ENCODE measurements at regions not wholly inside any gene's neighbourhood (a gene's known extent, or its start where the extent isn't known, plus 50 kb on each side); places are given as distances from the start of the nearest gene placed in this dataset.

DNA sequence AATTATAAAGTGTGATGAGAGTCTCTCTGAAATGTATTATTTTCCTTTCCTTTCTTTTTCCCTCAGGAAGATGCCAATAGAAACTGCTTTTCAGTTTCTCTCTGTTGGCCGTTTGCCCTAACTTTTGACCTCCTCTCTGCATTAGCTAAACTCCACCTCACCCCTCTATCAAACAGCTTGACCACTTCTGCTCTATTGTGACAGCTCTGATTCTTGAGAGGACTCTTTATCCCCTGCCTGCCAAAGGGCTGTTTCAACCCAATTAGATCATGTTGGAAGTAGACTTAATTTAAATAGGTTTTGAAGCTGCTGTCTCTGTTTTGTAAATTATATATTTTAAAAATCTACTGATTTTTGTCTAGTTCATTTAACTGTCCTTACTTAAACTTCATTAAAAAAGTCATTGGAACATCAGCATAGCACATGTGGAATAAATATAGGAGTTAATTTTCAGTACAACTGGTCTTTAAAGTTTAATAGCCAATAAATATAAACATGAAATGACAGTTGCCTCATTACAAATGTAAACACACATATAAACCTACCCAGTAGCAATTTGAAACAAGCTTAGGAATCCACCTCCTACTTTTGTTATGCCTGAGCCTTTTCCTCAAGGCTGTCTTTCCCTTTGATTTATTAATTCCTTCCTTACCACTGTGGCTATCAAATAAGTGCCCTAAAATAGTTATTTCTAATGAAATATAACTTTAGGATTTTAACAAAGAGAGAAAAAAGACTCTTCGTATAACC is 152.0 kb downstream of the CHRM3 start:
- DNase-seq (ENCODE audit: low read depth in 2 of 3, low spot score in 2 of 3), result no peak

DNA sequence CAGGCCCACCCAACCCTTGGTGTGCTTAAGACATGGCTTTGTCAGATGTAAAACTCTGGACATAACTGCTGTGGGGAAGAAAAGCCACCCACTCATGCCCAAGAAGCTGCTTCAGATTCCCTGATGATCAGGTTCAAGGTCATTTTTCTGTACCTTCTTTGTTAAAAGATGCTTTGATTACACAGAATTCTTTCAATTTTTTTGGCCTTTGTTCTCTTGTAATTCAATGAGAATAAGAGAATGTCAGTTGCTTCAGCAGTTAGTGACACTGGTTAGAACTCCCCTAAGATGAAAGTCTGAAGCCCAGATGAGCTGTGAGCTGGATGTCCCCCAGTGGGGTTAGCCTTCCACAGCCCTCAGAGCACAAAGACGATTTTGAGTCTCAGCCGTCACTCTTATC is 152.7 kb downstream of the CHRM3 start:
- DNase-seq (ENCODE audit: low read depth in 2 of 3, low spot score in 2 of 3), result no peak

DNA sequence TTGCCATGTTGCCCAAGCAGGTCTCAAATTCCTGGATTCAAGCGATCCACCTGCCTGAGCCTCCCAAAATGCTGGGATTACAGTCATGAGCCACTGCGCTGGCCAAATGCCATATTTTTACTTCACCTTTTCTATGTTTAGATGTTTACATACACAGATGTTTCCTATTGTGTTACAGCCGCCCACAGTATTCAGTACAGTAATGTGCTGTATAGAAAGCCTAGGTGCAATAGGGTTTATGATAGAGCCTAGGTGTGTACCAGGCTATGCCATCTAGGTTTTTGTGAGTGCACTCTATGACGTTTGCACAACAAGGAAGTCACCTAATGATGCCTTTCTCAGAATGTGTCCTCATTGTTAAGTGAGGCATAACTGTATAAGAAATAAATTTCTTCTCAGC is 153.4 kb downstream of the CHRM3 start:
- peak in 2 of 3 donors; percentile 30 to 68 for DNase-seq (ENCODE audit: low read depth in 2 of 3, low spot score in 2 of 3)

DNA sequence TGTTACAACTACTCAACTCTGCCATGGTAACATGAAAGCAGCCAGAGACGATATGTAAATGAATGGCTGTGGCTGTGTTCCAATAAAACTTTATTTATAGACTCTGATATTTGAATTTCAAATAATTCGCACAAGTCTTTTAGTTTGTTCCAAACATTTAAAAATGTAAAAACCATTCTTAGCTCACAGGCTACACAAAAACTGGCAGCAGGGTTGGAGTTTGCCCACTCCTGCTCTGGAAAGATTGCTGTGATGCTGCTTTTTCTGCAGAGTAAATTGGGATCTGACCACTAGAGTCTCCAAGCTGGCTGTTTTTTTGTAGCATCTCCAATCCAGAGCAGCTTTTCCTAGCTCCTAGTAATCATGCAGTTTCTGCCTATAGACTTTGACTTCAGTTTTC is 157.5 kb downstream of the CHRM3 start:
- no peak for DNase-seq (ENCODE audit: low read depth in 2 of 3, low spot score in 2 of 3)

DNA sequence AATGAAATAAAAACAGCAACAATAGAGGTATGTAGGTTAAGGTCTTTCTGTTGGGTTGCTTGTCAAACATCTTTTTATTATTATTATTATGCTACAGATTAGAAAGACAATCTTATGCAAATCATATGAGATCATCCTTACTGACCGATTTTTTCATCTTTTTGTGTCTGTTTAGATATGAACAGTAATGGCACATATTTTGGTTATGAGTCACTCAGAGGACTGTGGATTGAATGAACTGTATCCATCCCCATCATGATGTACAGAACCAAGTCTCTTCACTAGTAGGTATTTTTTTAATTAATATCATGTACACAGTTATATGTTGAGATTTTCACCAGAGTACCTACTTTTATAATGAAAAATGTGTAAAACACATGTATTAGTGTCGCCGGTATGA is 159.1 kb downstream of the CHRM3 start:
- DNase-seq (ENCODE audit: low read depth in 2 of 3, low spot score in 2 of 3), result no peak

DNA sequence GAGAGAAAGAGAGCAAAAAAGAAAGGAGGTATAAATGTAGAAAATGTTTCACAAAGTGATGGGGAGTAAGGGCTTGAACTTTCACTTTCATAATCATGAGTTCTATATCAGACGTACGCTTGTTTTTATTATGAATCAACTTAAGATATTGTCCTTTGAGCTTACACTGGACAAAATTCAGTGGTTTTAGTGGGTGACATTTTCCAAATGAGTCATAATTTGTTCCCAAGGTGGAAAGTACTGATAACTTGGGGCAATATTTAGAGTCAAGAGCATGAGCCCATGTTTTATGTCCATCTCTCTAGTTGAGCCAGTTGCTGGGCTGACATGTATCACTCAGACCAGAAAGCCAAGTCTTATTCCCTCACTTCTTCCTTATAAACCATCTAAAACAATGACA is 161.6 kb downstream of the CHRM3 start:
- peak in 2 of 3 donors; percentile 73 to 84 for DNase-seq (ENCODE audit: low read depth in 2 of 3, low spot score in 2 of 3)

DNA sequence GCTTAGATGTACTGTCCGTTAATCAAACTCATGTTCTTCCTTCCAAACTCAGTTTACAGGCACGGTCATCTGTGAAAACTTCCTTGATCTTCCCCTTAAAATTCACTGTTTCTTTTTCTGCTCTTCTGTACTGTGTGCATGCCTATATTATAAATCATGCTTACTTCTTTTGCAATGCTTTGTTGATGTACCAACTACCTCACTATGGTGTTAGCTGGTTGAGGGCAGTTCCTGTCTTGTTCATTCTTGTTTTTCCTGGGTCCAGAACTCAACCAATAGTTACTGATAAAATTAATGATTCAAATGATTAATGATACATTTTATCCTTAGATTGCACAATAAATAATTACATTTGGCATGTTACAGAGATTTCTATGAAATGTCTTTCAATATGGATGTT is 163.8 kb downstream of the CHRM3 start:
- DNase-seq (ENCODE audit: low read depth in 2 of 3, low spot score in 2 of 3), result no peak

DNA sequence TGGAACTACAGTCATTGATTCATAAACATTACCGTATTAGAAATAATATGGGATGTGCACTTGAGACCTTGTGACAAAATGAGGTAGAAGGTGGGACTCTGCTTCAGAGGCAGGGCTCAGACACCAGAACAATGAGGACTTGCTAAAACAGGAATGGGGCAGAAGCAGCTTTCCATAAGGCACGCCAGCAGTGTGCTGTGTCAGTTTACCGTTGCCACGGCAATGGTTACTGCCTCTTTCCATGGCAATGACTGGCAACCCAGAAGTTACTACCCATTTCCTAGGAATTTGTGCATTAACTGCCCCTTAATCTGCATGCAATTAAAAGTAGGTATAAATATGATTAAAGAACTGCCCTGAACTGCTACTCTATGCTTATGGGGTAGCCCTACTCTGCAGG is 169.0 kb downstream of the CHRM3 start:
- no peak for DNase-seq (ENCODE audit: low read depth in 2 of 3, low spot score in 2 of 3)

DNA sequence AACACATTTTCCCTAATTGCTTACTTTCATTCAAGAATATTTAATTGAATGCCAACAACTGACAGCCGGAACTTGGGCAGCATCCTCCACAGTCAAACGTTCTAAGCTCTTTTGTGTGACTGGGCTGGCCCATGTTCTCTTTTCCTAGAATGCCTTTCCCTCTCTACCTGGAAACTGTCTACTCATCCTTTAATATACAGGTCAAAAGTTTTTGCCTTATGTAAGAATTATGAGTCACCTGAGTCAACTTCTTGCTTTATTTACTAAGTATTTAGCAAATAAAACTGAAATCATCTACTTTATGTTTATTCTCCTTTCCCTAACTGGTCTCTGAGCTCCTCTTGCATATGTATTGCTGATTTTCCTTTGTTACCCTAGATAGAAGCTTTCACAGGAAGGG is 172.2 kb downstream of the CHRM3 start:
- no peak for DNase-seq (ENCODE audit: low read depth in 2 of 3, low spot score in 2 of 3)

DNA sequence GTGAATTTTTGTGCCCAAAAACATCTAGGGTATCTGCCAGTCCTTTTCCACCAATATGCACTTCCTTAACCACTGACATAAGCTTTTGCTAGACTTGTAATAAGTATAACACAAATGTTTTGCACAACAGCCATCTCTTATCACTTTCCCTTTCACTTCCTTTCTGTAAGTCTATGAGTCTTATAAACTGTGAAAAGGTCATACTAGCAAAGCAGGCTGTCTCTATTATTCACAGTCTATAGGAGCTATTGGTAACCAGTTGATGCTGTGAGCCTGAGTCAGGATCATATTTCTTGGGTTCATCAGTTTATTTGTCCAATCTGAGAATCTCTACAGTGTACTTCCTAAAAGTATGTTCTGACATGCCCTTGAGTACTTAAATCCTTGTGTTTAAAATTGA is 172.6 kb downstream of the CHRM3 start:
- peak in 1 of 3 donors; percentile 41 for DNase-seq (ENCODE audit: low read depth in 2 of 3, low spot score in 2 of 3)

DNA sequence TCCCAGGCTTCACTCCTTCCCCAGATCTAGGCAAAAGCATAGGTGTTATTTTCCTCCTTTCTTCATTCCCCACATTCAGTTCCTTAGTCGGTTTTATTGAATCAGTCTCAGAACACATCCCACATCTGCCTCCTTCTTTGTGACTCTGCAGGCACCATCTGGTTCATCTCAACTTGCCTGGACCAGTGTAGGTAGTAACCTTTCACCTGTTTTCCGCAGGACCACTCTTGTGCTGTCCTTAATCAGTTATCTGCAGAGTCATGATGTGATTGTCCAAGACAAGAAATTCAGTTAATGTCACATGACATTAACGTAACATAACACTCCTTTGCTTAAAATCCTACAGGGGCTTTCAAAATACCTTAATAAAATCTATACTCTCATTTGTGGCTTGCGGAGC is 174.6 kb downstream of the CHRM3 start:
- no peak for DNase-seq (ENCODE audit: low read depth in 2 of 3, low spot score in 2 of 3)

DNA sequence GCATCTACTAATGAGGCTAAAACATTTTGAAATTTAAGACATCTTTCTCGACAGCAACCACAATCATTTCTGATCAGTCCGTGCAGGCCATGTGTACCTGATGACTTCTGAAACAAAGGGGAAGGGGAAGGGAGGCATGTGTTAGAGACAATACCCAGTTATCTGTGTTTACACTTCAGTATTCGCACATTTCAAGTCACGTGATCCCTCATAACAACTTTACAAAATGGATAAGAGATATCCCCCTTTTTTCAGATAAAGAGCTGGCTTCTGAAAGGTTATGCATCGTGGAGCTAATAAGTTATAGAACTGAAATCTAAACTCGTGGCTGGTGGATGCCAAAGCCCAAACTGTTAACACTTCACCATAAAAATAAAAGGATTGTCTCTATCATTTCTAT is 175.7 kb downstream of the CHRM3 start:
- DNase-seq (ENCODE audit: low read depth in 2 of 3, low spot score in 2 of 3), result no peak

DNA sequence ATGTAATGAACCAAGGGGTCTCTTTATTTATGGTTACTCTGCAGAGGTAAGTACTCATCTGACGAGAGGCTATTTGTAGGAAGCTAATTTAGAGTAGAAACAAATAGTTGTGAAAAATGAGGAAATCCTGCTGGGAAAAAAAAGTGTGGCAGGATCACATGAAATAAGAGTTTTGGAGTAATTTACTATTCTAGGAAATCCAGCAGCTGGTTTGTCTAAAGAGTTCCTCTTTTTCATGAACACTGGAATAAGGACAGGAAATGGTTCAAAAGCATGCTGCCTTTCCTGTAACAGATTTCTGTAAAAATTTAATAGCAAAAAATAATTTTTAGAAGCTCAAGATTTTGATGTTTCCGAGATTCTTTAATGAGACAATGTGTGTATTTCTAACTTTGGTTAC is 177.3 kb downstream of the CHRM3 start:
- DNase-seq (ENCODE audit: low read depth in 2 of 3, low spot score in 2 of 3), result peak in 2 of 3 donors; percentile 43 to 49

DNA sequence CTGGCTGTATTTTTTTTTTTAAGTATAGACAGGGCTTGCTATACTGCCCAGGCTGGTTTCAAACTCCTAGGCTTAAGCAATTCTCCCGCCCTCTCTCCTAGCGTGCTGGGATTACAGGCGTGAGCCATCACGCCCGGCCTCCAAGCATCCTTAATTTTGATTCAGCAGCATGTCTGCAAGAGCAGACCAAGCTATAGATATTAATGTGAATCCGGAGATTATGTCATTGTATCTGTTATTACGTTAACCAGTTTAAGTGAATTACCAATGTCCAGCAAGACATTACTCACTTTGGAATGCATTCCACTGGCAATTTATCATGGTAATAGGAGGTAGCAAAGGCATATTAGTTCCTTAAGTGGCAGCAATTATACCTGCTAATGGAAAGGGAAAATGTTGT is 179.7 kb downstream of the CHRM3 start:
- DNase-seq (ENCODE audit: low read depth in 2 of 3, low spot score in 2 of 3), result no peak

DNA sequence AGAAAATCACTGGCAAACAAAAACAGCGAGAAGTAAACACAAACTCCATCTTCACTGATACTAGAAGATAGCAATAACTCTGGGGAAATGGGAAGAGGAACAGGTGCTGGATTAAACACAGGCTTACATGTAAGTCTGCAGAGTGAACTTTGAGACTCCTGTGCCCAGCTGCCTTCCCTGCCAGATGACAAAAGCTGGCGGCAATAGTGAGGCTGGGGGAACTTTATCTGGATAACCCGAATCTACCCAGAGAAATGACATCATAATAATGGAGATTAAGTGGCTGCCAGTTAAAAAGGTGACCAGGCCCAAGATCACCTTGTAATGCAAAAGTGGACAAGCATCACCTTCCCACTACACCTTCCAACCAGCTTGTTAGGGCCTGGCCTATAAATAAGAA is 184.5 kb downstream of the CHRM3 start:
- no peak for DNase-seq (ENCODE audit: low read depth in 2 of 3, low spot score in 2 of 3)

DNA sequence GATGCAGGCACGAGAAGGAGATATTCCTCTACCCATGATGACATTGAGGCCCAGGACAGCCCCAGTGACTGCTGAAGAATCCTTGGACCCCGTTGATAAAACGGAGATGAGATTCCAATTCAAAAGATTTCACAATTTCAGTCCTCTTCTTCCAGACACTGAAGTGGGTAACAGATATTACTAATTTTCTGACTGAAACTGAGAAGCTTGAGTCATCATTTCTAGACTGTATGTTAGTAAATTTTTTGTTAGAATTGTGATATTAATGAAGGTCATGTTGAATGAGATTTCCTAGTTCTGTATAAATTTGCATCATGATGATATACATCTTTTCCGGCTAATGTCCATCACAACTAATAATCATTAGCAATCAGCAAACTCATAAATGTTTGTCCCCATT is 185.8 kb downstream of the CHRM3 start:
- no peak for DNase-seq (ENCODE audit: low read depth in 2 of 3, low spot score in 2 of 3)

DNA sequence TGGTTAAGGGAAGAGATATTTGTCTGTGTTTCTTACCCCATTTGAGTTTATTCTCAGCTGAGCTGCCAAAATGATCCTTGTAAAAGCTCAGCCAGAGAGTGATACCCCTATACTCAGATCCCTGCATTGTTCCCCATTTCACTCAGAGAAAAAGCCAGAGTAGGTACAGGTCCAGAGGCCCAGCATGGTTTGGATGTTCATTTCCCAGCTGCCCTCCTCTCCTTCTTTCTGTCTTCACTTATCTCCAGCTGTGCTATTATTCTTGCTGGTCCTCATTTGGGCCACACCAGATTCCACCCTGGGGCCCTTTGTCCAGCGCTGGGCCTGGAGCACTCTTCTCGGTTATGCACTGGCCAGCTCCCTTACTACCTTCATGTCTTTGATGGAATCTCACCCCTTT is 187.7 kb downstream of the CHRM3 start:
- no peak for DNase-seq (ENCODE audit: low read depth in 2 of 3, low spot score in 2 of 3)

DNA sequence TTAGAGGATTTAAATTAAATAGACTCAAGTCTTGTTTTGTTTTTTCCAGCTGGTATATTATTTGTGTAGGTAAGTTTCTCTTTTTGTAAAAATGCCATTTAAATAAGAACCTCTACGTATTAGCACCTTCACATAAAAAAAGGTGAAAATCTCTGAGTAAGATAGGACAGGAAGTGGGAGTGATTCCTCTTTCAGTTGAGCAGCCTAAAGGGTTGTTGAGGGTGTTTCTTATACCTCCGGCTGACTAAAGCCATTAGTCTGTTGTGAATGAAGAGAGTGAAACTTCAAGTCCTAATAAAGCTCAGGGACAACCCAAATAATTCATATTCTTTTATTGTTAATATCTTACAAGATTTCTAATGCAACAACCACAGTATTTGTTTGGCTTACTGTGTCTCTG is 188.7 kb downstream of the CHRM3 start:
- no peak for DNase-seq (ENCODE audit: low read depth in 2 of 3, low spot score in 2 of 3)

DNA sequence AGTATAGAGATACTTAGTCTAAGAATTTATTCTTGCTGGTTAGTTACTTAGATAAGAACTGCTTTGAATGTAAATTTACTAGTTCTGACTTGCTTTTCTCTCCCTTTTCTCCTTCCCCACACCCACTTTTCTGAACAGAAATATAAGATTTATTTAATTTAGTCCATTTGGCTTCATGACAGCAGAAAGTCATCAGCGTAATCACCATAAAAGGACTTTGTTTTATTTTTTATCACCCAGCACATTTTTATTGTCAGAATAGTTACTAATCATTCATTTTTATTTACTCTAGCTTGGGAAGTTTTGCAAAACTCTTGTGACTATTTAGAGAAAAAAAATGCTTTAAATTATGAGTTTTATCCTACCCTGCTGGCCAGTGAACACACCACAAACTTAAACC is 197.2 kb downstream of the CHRM3 start:
- DNase-seq (ENCODE audit: low read depth in 2 of 3, low spot score in 2 of 3), result no peak

DNA sequence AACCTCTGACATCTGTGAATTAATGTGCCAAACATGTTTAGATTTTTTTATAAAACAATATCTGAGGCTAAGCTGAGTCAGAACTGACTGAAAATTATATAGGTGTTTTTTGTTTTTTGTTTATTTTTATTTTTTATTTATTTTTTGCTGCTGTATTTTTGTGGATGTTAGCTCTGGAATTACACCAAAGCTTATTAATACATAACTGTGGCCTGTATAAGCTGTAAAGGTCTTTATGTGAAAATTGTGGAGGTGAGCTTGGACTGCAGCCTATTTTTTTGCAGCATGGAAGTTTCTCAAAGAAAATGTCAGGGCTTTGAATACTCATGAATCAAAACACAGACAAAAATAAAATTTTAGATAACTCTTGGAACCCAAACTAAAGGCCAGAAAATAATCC is 199.8 kb downstream of the CHRM3 start:
- no peak for DNase-seq (ENCODE audit: low read depth in 2 of 3, low spot score in 2 of 3)

DNA sequence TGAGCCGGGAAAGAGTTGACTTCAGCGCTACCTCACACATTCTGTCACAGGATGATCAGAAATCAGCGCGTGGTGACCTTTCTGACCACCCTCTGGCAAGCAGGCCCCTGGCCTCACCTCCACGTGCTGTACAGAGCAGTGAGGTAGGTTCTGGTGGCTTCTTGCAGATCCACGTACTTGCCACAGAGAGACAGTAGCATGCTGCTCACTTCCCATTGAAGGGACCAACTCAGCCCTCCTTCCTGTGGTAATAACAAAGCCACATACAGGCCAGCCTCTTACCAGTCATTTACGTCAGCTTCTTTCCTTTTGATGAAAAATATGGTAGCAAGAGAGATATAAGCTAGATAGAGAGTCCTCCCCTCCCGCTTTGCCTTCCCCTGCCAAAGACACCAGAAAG is 200.7 kb downstream of the CHRM3 start:
- peak; percentile 3 to 78 (median 53) for DNase-seq (ENCODE audit: low read depth in 2 of 3, low spot score in 2 of 3)

DNA sequence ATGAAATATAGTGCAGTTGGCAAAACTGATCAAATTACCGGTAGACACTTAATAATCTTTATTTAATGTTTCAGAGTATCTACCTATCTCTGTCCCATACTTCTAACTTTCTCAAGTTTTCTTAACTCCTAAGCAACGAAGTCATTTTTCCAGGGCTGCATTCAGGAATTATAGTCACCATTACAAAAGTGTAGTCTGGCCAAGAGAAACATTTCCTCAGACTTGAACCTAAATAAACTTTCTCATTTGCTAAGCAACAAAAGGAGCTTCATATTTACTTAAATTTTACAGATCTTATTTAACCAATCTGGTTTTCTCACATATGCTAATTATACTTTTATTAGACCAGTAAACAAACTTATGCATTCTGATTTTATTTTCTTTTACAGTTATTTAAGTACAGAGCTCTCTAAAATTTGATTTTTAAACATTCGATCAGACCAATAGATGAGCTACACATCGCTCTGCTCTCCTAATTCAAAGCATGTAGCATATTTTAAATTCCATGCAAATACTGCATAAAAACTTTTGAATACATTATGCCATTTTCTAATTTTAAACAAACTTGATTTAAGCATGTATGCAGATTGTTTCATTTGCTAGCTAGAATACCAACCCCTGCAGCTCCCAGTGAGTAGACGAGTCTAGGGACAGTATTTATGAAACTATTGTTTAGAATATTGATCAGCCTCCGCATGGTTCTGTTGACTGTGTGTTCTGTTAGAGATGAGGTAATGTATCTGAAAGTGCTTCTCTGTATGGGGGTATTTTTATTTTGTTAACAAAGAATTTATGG is 201.4 kb downstream of the CHRM3 start:
- no peak for DNase-seq (ENCODE audit: low read depth in 2 of 3, low spot score in 2 of 3)

Data from hematopoietic multipotent progenitor cell (in vitro differentiated cells).